ENCODE measurements at regions not wholly inside any gene's neighbourhood (a gene's known extent, or its start where the extent isn't known, plus 50 kb on each side); places are given as distances from the start of the nearest gene placed in this dataset.

- BruUV-seq (replicated peaks), result no TSS peak
- H3K4me2 ChIP-seq (ENCODE audit: control insufficient read depth, insufficient read depth), result no peak overlapping the region
- SMC1A ChIA-PET (ENCODE audit: uncharacterized antibody, unreplicated experiment), result no interaction called here
Observed at GRCh38 chr12:15035185-15035584, 62.3 kb downstream of the PDE6H start.

More at GRCh38 chr12:15035185-15035584, 62.3 kb downstream of the PDE6H start:
- FAIRE-seq (no peak), ATAC-seq (no peak), DNase-seq (ENCODE audit: low read depth, low spot score) (no peak)
- no peak overlapping the region for H2AFZ ChIP-seq (ENCODE audit: control insufficient read depth, low read depth, low read length)
- ChIA-PET POLR2A (no interaction called here), CTCF (no interaction called here), RAD21 (ENCODE audit: unreplicated experiment) (no interaction called here)
- no peaks in the 10 kb centered on the region for H3K4me1 ChIP-seq (ENCODE audit: control insufficient read depth, insufficient read depth, low read length)
- in situ Hi-C loops (cut with MboI) (no loop called here), intact Hi-C loops (cut with micrococcal nuclease; ENCODE audit: unreplicated experiment) (no loop called here)
- H3K27ac ChIP-seq (ENCODE audit: control insufficient read depth, insufficient read depth), result no peak overlapping the region
- H3K36me3 ChIP-seq (ENCODE audit: control insufficient read depth in 2 of 2, insufficient read depth in 2 of 2, low read length in 1 of 2), result no peaks in the 10 kb centered on the region
- H3K9ac ChIP-seq (ENCODE audit: control insufficient read depth, insufficient read depth, low read length), result no peak overlapping the region
- no peaks in the 10 kb centered on the region for H3K27me3 ChIP-seq (replicated peaks in 1 of 2; ENCODE audit: control insufficient read depth in 2 of 2, insufficient read depth in 2 of 2, low read length in 1 of 2)
- H3K4me3 ChIP-seq, result no peak overlapping the region
- no peaks in the 10 kb centered on the region for H3K79me2 ChIP-seq (ENCODE audit: control insufficient read depth, insufficient read depth, low read length)
- H3K9me3 ChIP-seq (replicated peaks; ENCODE audit: control insufficient read depth, insufficient read depth, low read length), result no peaks in the 10 kb centered on the region
- WGBS (ENCODE audit: insufficient coverage, insufficient replicate concordance, low lambda C conversion rate, missing lambda C conversion rate), result 2% methylated on average over 3 of the region's 3 CpGs
- no peaks in the 10 kb centered on the region for H4K20me1 ChIP-seq (ENCODE audit: control insufficient read depth, insufficient read depth)
- TF ChIP-seq, protein P1, sequence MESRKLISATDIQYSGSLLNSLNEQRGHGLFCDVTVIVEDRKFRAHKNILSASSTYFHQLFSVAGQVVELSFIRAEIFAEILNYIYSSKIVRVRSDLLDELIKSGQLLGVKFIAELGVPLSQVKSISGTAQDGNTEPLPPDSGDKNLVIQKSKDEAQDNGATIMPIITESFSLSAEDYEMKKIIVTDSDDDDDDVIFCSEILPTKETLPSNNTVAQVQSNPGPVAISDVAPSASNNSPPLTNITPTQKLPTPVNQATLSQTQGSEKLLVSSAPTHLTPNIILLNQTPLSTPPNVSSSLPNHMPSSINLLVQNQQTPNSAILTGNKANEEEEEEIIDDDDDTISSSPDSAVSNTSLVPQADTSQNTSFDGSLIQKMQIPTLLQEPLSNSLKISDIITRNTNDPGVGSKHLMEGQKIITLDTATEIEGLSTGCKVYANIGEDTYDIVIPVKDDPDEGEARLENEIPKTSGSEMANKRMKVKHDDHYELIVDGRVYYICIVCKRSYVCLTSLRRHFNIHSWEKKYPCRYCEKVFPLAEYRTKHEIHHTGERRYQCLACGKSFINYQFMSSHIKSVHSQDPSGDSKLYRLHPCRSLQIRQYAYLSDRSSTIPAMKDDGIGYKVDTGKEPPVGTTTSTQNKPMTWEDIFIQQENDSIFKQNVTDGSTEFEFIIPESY (IDR thresholded peaks at IDR 0.05), result no peak
- no peak for TF ChIP-seq DPF2 (IDR thresholded peaks at IDR 0.05)
- TF ChIP-seq RFX5 (IDR thresholded peaks at IDR 0.05; ENCODE audit: low read depth, low read length), result no peak
- TF ChIP-seq, protein P2, sequence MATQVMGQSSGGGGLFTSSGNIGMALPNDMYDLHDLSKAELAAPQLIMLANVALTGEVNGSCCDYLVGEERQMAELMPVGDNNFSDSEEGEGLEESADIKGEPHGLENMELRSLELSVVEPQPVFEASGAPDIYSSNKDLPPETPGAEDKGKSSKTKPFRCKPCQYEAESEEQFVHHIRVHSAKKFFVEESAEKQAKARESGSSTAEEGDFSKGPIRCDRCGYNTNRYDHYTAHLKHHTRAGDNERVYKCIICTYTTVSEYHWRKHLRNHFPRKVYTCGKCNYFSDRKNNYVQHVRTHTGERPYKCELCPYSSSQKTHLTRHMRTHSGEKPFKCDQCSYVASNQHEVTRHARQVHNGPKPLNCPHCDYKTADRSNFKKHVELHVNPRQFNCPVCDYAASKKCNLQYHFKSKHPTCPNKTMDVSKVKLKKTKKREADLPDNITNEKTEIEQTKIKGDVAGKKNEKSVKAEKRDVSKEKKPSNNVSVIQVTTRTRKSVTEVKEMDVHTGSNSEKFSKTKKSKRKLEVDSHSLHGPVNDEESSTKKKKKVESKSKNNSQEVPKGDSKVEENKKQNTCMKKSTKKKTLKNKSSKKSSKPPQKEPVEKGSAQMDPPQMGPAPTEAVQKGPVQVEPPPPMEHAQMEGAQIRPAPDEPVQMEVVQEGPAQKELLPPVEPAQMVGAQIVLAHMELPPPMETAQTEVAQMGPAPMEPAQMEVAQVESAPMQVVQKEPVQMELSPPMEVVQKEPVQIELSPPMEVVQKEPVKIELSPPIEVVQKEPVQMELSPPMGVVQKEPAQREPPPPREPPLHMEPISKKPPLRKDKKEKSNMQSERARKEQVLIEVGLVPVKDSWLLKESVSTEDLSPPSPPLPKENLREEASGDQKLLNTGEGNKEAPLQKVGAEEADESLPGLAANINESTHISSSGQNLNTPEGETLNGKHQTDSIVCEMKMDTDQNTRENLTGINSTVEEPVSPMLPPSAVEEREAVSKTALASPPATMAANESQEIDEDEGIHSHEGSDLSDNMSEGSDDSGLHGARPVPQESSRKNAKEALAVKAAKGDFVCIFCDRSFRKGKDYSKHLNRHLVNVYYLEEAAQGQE (IDR thresholded peaks at IDR 0.05; ENCODE audit: low read depth, low read length), result no peak
- no peak for TF ChIP-seq MEF2B (IDR thresholded peaks at IDR 0.05; ENCODE audit: partially characterized antibody, poor library complexity, severe bottlenecking)
- no peak for TF ChIP-seq ELK1 (IDR thresholded peaks at IDR 0.05; ENCODE audit: low read depth, low read length)
- TF ChIP-seq CEBPB (IDR thresholded peaks at IDR 0.05; ENCODE audit: borderline replicate concordance in 1 of 2, low read depth in 2 of 2, low read length in 2 of 2), result no peak
- no peak for TF ChIP-seq CREB1 (IDR thresholded peaks at IDR 0.05; ENCODE audit: low read depth)
- no peak for TF ChIP-seq GATAD2B (conservative IDR thresholded peaks at IDR 0.05; ENCODE audit: low read depth)
